Thyroid gland (tissue), 4 donors: ENCODE measurements at regions not wholly inside any gene's neighbourhood (a gene's known extent, or its start where the extent isn't known, plus 50 kb on each side); places are given as distances from the start of the nearest gene placed in this dataset.

Experiments
- DNase-seq, 2 donors: peaks; one replicate each; pipeline ENCODE4 v3.0.0-alpha.2; 2019
- H3K27ac ChIP-seq, 3 donors: fragments of 200-600 bp; sonication (generic); 1 replicate in 2 of 3; 2 replicates in 1 of 3; pipeline ENCODE4 v1.5.1; 2016 to 2019; ENCODE audit warnings: mild to moderate bottlenecking in 1 of 3, moderate library complexity in 1 of 3
- H3K27me3 ChIP-seq: fragments of 200-600 bp; sonication (generic); one replicate; pipeline ENCODE4 v1.5.1; 2019
- H3K36me3 ChIP-seq, 2 donors: fragments of 200-600 bp; sonication (generic); one replicate each; pipeline ENCODE4 v1.5.1; 2016 to 2019
- H3K4me1 ChIP-seq, 2 donors: fragments of 200-600 bp; sonication (generic); one replicate each; pipeline ENCODE4 v1.5.1; 2017 to 2019
- H3K4me3 ChIP-seq, 3 donors: fragments of 200-600 bp; sonication (generic); replicated peaks in 1 of 3; 1 replicate in 2 of 3; 2 replicates in 1 of 3; pipeline ENCODE4 v1.5.1; 2016; ENCODE audit warnings: mild to moderate bottlenecking in 1 of 3
- H3K9me3 ChIP-seq: fragments of 200-600 bp; sonication (generic); one replicate; pipeline ENCODE4 v1.5.1; 2017
- CTCF ChIP-seq, 6 experiments: fragments of 200-600 bp in 3 of 6; fragments of 450-650 bp in 3 of 6; sonication (generic) in 3 of 6; IDR thresholded peaks; one replicate each; pipeline ENCODE4 v1.5.1; 2016 to 2019; ENCODE audit warnings: antibody characterized with exemption in 6 of 6, mild to moderate bottlenecking in 2 of 6, inconsistent platforms in 1 of 6, moderate library complexity in 1 of 6
- POLR2A ChIP-seq, 2 donors: fragments of 450-650 bp; IDR thresholded peaks; one replicate each; pipeline ENCODE4 v1.6.1; 2017; ENCODE audit warnings: antibody characterized with exemption in 2 of 2, mild to moderate bottlenecking in 2 of 2, moderate library complexity in 1 of 2
- WGBS, 2 donors: methylation state at CpG; one replicate each; pipeline ENCODE4 v1.1.5; 2017; 5-methylcytosine and 5-hydroxymethylcytosine counted together
- intact Hi-C: fragments of 100-400 bp; cut with DNase I; formaldehyde crosslinking; loops from one replicate; pipeline ENCODE4 v1.15.1; 2023

- H3K9me3 ChIP-seq = no peaks in the 10 kb centered on the region
- no peak for DNase-seq
- H3K4me3 ChIP-seq = no peak overlapping the region
- 8 to 15% methylated on average over 2 of the region's 2 CpGs for WGBS, 2 donors
- no peaks in the 10 kb centered on the region for H3K27me3 ChIP-seq
- H3K4me1 ChIP-seq = no peaks in the 10 kb centered on the region
- intact Hi-C loops = no loop called here
- H3K27ac ChIP-seq = no peak overlapping the region
- TF ChIP-seq POLR2A (IDR thresholded peaks at IDR 0.05) (no peak), CTCF (IDR thresholded peaks at IDR 0.05) (no peak)
- no peaks in the 10 kb centered on the region for H3K36me3 ChIP-seq
These were observed 246.8 kb upstream of the DAAM1 start for GRCh38 chr14:58941629-58942028.

- H3K27ac ChIP-seq = no peak overlapping the region
- intact Hi-C loops = no loop called here
- DNase-seq = no peak
- H3K4me1 ChIP-seq = no peaks in the 10 kb centered on the region
- H3K36me3 ChIP-seq = no peaks in the 10 kb centered on the region
- H3K9me3 ChIP-seq = no peaks in the 10 kb centered on the region
- no peaks in the 10 kb centered on the region for H3K27me3 ChIP-seq
- no peak overlapping the region for H3K4me3 ChIP-seq
- no peak for TF ChIP-seq POLR2A (IDR thresholded peaks at IDR 0.05)
- no peak for TF ChIP-seq CTCF (IDR thresholded peaks at IDR 0.05)
- WGBS, 2 donors = 54 to 59% methylated on average over 2 of the region's 2 CpGs
These were observed 246.0 kb upstream of the DAAM1 start for GRCh38 chr14:58942516-58942915.

GRCh38 chr14:58944343-58944967, 244.0 kb upstream of the DAAM1 start:
- H3K9me3 ChIP-seq = no peaks in the 10 kb centered on the region
- WGBS, 2 donors = 64 to 71% methylated on average over 6 of the region's 6 CpGs
- H3K4me1 ChIP-seq = no peaks in the 10 kb centered on the region
- no peaks in the 10 kb centered on the region for H3K36me3 ChIP-seq
- no peak overlapping the region for H3K4me3 ChIP-seq
- peak in 1 of 2 donors; percentile 7 for DNase-seq
- TF ChIP-seq POLR2A (IDR thresholded peaks at IDR 0.05) = no peak
- no peak for TF ChIP-seq CTCF (IDR thresholded peaks at IDR 0.05)
- no peaks in the 10 kb centered on the region for H3K27me3 ChIP-seq
- intact Hi-C loops = no loop called here
- H3K27ac ChIP-seq = no peak overlapping the region

GRCh38 chr14:58944968-58945356, 243.5 kb upstream of the DAAM1 start:
- no peak for DNase-seq
- Histone ChIP-seq H3K4me1 (no peaks in the 10 kb centered on the region), H3K36me3 (no peaks in the 10 kb centered on the region), H3K27me3 (no peaks in the 10 kb centered on the region), H3K4me3 (no peak overlapping the region), H3K27ac (no peak overlapping the region), H3K9me3 (no peaks in the 10 kb centered on the region)
- no peak for TF ChIP-seq CTCF (IDR thresholded peaks at IDR 0.05)
- no peak for TF ChIP-seq POLR2A (IDR thresholded peaks at IDR 0.05)
- 68 to 74% methylated on average over 2 of the region's 2 CpGs for WGBS, 2 donors
- intact Hi-C loops = no loop called here

GRCh38 chr14:58946431-58946830, 242.0 kb upstream of the DAAM1 start:
- 86 to 94% methylated on average over 1 of the region's 1 CpG for WGBS, 2 donors
- no peak overlapping the region for H3K4me3 ChIP-seq
- H3K27ac ChIP-seq = no peak overlapping the region
- TF ChIP-seq POLR2A (IDR thresholded peaks at IDR 0.05) (no peak), CTCF (IDR thresholded peaks at IDR 0.05) (no peak)
- intact Hi-C loops = no loop called here
- no peaks in the 10 kb centered on the region for H3K36me3 ChIP-seq
- DNase-seq = no peak
- no peaks in the 10 kb centered on the region for H3K9me3 ChIP-seq
- H3K27me3 ChIP-seq = no peaks in the 10 kb centered on the region
- H3K4me1 ChIP-seq = no peaks in the 10 kb centered on the region
